HepG2 (cell line): ENCODE measurements at regions not wholly inside any gene's neighbourhood (a gene's known extent, or its start where the extent isn't known, plus 50 kb on each side); places are given as distances from the start of the nearest gene placed in this dataset.

ENCODE experiments used
- ATAC-seq: fragments of 200-7000 bp; cut with Tn5 transposase; 3 replicates; pipeline ENCODE4 v1.9.1; 2020; ENCODE audit warnings: mild to moderate bottlenecking, moderate library complexity
- BruUV-seq: library from RNA; stranded (reverse); fragments of 400-500 nt; replicated peaks from 2 replicates; lab custom pipeline; 2021; lab: Mats Ljungman, UMichigan
- CTCF ChIA-PET: fragments of 300-600 bp; formaldehyde crosslinking; extraction: SDS; loops from one replicate; lab custom pipeline; 2021; ENCODE audit warnings: low total read pairs, inconsistent platforms, low intra/inter-chr PET ratio; lab: Yijun Ruan, JAX
- POLR2A ChIA-PET: fragments of 350-600 bp; sonication (Branson Sonifier 250); formaldehyde crosslinking; loops from one replicate; lab custom pipeline; 2020; ENCODE audit warnings: antibody characterized with exemption, inconsistent platforms; lab: Yijun Ruan, JAX
- DNase-seq: peaks from one replicate; pipeline ENCODE4 v3.0.0-alpha.2; 2015; ENCODE audit warnings: low spot score
- FAIRE-seq: peaks from 3 replicates; lab custom pipeline; 2011; peaks lifted over from hg19 to GRCh38; lab: Jason Lieb, UNC
- H2AFZ ChIP-seq: one replicate; pipeline ENCODE4 v1.6.1; 2011; ENCODE audit warnings: low read length, inconsistent platforms
- H3K27ac ChIP-seq: fragments of 300-600 bp; 3 replicates; pipeline ENCODE4 v1.8.0; 2011; ENCODE audit warnings: mixed run types, mild to moderate bottlenecking, mixed read lengths, low read length, inconsistent platforms; ENCODE audit not compliant: insufficient read depth; ENCODE audit errors: extremely low read length
- H3K27me3 ChIP-seq, 2 experiments: fragments of 200-600 bp in 1 of 2; 2 replicates in 1 of 2; 3 replicates in 1 of 2; pipeline versions ENCODE4 v1.6.0 to v1.8.0; 2011; ENCODE audit warnings: low read length in 2 of 2, mild to moderate bottlenecking in 2 of 2, moderate library complexity in 2 of 2, inconsistent platforms in 1 of 2; ENCODE audit not compliant: insufficient read depth in 2 of 2, control insufficient read depth in 1 of 2
- H3K36me3 ChIP-seq, 2 experiments: fragments of 200-600 bp in 1 of 2; replicated peaks in 1 of 2; 2 replicates in 1 of 2; 3 replicates in 1 of 2; pipeline versions ENCODE4 v1.5.1 to v1.8.0; 2011; ENCODE audit warnings: low read length in 2 of 2, inconsistent platforms in 1 of 2; ENCODE audit not compliant: insufficient read depth in 2 of 2, control insufficient read depth in 1 of 2
- H3K4me1 ChIP-seq: 2 replicates; pipeline ENCODE4 v1.5.1; 2012; ENCODE audit warnings: low read length, inconsistent platforms; ENCODE audit not compliant: insufficient read depth
- H3K4me2 ChIP-seq: 2 replicates; pipeline ENCODE4 v1.6.0; 2011; ENCODE audit warnings: low read depth, low read length, inconsistent platforms
- H3K4me3 ChIP-seq, 3 experiments: fragments of 200-600 bp in 1 of 3; sonication (generic), shearing (Covaris generic) in 1 of 3; replicated peaks in 1 of 3; 2 replicates each; pipeline ENCODE4 v1.5.1; 2011 to 2016; ENCODE audit warnings: low read length in 3 of 3, inconsistent platforms in 2 of 3, low read depth in 2 of 3, mild to moderate bottlenecking in 2 of 3, control low read depth in 1 of 3, mixed read lengths in 1 of 3; ENCODE audit not compliant: insufficient read depth in 1 of 3
- H3K79me2 ChIP-seq: one replicate; pipeline ENCODE4 v1.6.1; 2011; ENCODE audit warnings: low read length, inconsistent platforms; ENCODE audit not compliant: insufficient read depth
- H3K9ac ChIP-seq: 2 replicates; pipeline ENCODE4 v1.6.0; 2011; ENCODE audit warnings: mild to moderate bottlenecking, low read depth, low read length, inconsistent platforms; ENCODE audit not compliant: insufficient read depth
- H3K9me3 ChIP-seq: 2 replicates; pipeline ENCODE4 v1.5.1; 2012; ENCODE audit warnings: mild to moderate bottlenecking, low read length
- H4K20me1 ChIP-seq: 2 replicates; pipeline ENCODE4 v1.6.0; 2011; ENCODE audit warnings: inconsistent platforms, mild to moderate bottlenecking, low read length, moderate library complexity; ENCODE audit not compliant: insufficient read depth
- ATRX ChIP-seq: sonication (generic); formaldehyde crosslinking; IDR thresholded peaks from 2 replicates; pipeline ENCODE4 v1.4.0; 2020; ENCODE audit warnings: missing genetic modification reagents, borderline replicate concordance
- BHLHE40 ChIP-seq: IDR thresholded peaks from 2 replicates; pipeline ENCODE4 v1.6.1; 2011; ENCODE audit warnings: low read length, improper control_type of control experiment
- ETV6 ChIP-seq: sonication (generic); formaldehyde crosslinking; conservative IDR thresholded peaks from 2 replicates; pipeline ENCODE4 v1.4.0; 2020; ENCODE audit warnings: missing genetic modification reagents
- FOXO1 ChIP-seq: sonication (generic); formaldehyde crosslinking; IDR thresholded peaks from 2 replicates; pipeline ENCODE4 v1.4.0; 2020; ENCODE audit warnings: missing genetic modification reagents
- KDM1A ChIP-seq: IDR thresholded peaks from 2 replicates; pipeline ENCODE4 v1.6.1; 2016; ENCODE audit warnings: missing compliant biosample characterization
- MEIS2 ChIP-seq: sonication (generic); formaldehyde crosslinking; IDR thresholded peaks from 2 replicates; pipeline ENCODE4 v1.9.0; 2021; ENCODE audit warnings: mild to moderate bottlenecking, missing genetic modification reagents
- TAF15 ChIP-seq: fragments of 200-400 bp; formaldehyde crosslinking; IDR thresholded peaks from one replicate; pipeline ENCODE4 v1.6.1; 2018; ENCODE audit warnings: mild to moderate bottlenecking, low read depth, low read length; ENCODE audit not compliant: poor library complexity, severe bottlenecking
- YY1 ChIP-seq: IDR thresholded peaks from 2 replicates; pipeline ENCODE4 v1.6.1; 2011; ENCODE audit warnings: low read length, low read depth, moderate library complexity, mild to moderate bottlenecking; ENCODE audit not compliant: insufficient read depth, insufficient replicate concordance
- ZFP62 ChIP-seq: sonication (generic); formaldehyde crosslinking; IDR thresholded peaks from 2 replicates; pipeline ENCODE4 v1.4.0; 2020; ENCODE audit warnings: missing genetic modification reagents
- ZNF563 ChIP-seq: sonication (generic); formaldehyde crosslinking; IDR thresholded peaks from 2 replicates; pipeline ENCODE4 v1.8.0; 2022; ENCODE audit warnings: mild to moderate bottlenecking, moderate library complexity, missing genetic modification reagents
- ZNF672 ChIP-seq: sonication (generic); formaldehyde crosslinking; IDR thresholded peaks from 2 replicates; pipeline ENCODE4 v1.8.1; 2022; ENCODE audit warnings: missing genetic modification reagents
- ZSCAN21 ChIP-seq: sonication (generic); formaldehyde crosslinking; IDR thresholded peaks from 2 replicates; pipeline ENCODE4 v1.8.0; 2022; ENCODE audit warnings: mild to moderate bottlenecking, missing genetic modification reagents, moderate library complexity, borderline replicate concordance
- WGBS: methylation state at CpG from one replicate; pipeline ENCODE4 v1.1.6; 2017; ENCODE audit warnings: low lambda C conversion rate; 5-methylcytosine and 5-hydroxymethylcytosine counted together
- in situ Hi-C: cut with HindIII; loops from 2 replicates; pipeline ENCODE4 v1.10.0; 2017; ENCODE audit warnings: low pct_unique_long_range_greater_than_20kb; ENCODE audit not compliant: extremely low pct_ligation_motif_present
- intact Hi-C: fragments of 100-400 bp; cut with micrococcal nuclease; formaldehyde crosslinking; loops from one replicate; pipeline ENCODE4 v1.10.0; 2022; ENCODE audit not compliant: unreplicated experiment
- TF ChIP-seq, protein P1 (sequence below): sonication (generic); formaldehyde crosslinking; IDR thresholded peaks from 2 replicates; pipeline ENCODE4 v1.8.1; 2023; ENCODE audit warnings: mild to moderate bottlenecking, missing genetic modification reagents, borderline replicate concordance
- TF ChIP-seq, protein P2 (sequence below): sonication (generic); formaldehyde crosslinking; IDR thresholded peaks from 2 replicates; pipeline ENCODE4 v1.4.0; 2020; ENCODE audit warnings: missing genetic modification reagents
- TF ChIP-seq, protein P3 (sequence below): sonication (generic); formaldehyde crosslinking; IDR thresholded peaks from 2 replicates; pipeline ENCODE4 v1.5.0; 2020; ENCODE audit warnings: mild to moderate bottlenecking, missing genetic modification reagents
- TF ChIP-seq, protein P4 (sequence below): sonication (generic); formaldehyde crosslinking; IDR thresholded peaks from 2 replicates; pipeline ENCODE4 v1.8.1; 2023; ENCODE audit warnings: missing genetic modification reagents, inconsistent platforms, borderline replicate concordance

DNA sequence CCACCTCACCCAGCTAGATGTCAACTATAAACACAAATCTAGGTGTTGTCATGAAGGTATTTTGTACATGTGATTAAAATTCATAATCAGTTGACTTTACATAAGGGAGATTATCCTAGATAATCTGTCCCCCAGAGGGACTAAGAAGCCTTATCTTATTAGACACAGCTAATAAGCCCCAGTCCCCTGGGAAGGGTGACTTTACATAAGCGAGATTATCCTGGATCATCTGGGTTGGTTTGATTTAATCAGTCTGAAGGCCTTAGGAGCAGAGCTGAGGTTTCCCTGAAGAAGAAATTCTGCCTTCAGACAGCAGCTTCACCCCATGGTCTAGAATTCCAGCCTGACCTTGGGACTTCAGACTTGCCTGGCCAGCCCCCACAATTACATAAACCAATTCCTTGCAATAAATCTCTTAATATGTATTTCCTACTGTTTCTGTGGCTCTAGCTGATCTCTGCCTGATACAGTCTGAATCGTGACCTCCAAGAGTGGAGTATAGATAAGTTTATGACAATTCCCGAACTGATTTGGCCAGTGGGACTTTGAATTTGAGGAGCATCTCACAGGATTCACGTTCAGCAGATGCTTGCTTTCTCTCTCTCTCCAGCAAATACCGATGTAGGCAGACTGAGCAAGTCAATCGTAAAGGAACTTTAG lies 66.5 kb downstream of the MRPL46 start:
- no peaks in the 10 kb centered on the region for H4K20me1 ChIP-seq
- ATAC-seq (no peak; the same call in 2 of the 3 replicates), DNase-seq (no peak), FAIRE-seq (no peak)
- in situ Hi-C loops, result no loop called here
- POLR2A ChIA-PET, result no interaction called here
- no TSS peak for BruUV-seq
- no peak overlapping the region for H3K4me2 ChIP-seq
- H3K4me1 ChIP-seq, result peaks cover 11% of the 10 kb centered on the region
- H3K9me3 ChIP-seq, result no peaks in the 10 kb centered on the region
- no peak overlapping the region for H3K27ac ChIP-seq
- H3K4me3 ChIP-seq, result no peak overlapping the region
- intact Hi-C loops, result no loop called here
- no peak for TF ChIP-seq ETV6
- TF ChIP-seq YY1, result no peak
- no peak for TF ChIP-seq ATRX (CRISPR knock-in tag)
- no peak for TF ChIP-seq KDM1A (CRISPR knock-in tag)
- TF ChIP-seq TAF15, result no peak
- TF ChIP-seq, protein P1, sequence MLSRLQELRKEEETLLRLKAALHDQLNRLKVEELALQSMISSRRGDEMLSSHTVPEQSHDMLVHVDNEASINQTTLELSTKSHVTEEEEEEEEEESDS (CRISPR knock-in tag), result no peak
- TF ChIP-seq BHLHE40, result no peak
- TF ChIP-seq ZFP62 (CRISPR knock-in tag), result no peak
- TF ChIP-seq, protein P2, sequence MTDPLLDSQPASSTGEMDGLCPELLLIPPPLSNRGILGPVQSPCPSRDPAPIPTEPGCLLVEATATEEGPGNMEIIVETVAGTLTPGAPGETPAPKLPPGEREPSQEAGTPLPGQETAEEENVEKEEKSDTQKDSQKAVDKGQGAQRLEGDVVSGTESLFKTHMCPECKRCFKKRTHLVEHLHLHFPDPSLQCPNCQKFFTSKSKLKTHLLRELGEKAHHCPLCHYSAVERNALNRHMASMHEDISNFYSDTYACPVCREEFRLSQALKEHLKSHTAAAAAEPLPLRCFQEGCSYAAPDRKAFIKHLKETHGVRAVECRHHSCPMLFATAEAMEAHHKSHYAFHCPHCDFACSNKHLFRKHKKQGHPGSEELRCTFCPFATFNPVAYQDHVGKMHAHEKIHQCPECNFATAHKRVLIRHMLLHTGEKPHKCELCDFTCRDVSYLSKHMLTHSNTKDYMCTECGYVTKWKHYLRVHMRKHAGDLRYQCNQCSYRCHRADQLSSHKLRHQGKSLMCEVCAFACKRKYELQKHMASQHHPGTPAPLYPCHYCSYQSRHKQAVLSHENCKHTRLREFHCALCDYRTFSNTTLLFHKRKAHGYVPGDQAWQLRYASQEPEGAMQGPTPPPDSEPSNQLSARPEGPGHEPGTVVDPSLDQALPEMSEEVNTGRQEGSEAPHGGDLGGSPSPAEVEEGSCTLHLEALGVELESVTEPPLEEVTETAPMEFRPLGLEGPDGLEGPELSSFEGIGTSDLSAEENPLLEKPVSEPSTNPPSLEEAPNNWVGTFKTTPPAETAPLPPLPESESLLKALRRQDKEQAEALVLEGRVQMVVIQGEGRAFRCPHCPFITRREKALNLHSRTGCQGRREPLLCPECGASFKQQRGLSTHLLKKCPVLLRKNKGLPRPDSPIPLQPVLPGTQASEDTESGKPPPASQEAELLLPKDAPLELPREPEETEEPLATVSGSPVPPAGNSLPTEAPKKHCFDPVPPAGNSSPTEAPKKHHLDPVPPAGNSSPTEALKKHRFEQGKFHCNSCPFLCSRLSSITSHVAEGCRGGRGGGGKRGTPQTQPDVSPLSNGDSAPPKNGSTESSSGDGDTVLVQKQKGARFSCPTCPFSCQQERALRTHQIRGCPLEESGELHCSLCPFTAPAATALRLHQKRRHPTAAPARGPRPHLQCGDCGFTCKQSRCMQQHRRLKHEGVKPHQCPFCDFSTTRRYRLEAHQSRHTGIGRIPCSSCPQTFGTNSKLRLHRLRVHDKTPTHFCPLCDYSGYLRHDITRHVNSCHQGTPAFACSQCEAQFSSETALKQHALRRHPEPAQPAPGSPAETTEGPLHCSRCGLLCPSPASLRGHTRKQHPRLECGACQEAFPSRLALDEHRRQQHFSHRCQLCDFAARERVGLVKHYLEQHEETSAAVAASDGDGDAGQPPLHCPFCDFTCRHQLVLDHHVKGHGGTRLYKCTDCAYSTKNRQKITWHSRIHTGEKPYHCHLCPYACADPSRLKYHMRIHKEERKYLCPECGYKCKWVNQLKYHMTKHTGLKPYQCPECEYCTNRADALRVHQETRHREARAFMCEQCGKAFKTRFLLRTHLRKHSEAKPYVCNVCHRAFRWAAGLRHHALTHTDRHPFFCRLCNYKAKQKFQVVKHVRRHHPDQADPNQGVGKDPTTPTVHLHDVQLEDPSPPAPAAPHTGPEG (CRISPR knock-in tag), result no peak
- TF ChIP-seq, protein P3, sequence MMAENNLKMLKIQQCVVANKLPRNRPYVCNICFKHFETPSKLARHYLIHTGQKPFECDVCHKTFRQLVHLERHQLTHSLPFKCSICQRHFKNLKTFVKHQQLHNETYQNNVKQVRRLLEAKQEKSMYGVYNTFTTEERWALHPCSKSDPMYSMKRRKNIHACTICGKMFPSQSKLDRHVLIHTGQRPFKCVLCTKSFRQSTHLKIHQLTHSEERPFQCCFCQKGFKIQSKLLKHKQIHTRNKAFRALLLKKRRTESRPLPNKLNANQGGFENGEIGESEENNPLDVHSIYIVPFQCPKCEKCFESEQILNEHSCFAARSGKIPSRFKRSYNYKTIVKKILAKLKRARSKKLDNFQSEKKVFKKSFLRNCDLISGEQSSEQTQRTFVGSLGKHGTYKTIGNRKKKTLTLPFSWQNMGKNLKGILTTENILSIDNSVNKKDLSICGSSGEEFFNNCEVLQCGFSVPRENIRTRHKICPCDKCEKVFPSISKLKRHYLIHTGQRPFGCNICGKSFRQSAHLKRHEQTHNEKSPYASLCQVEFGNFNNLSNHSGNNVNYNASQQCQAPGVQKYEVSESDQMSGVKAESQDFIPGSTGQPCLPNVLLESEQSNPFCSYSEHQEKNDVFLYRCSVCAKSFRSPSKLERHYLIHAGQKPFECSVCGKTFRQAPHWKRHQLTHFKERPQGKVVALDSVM (CRISPR knock-in tag), result no peak
- no peak for TF ChIP-seq MEIS2 (CRISPR knock-in tag)
- no peak for TF ChIP-seq FOXO1
- no peak for TF ChIP-seq ZNF563
- TF ChIP-seq, protein P4, sequence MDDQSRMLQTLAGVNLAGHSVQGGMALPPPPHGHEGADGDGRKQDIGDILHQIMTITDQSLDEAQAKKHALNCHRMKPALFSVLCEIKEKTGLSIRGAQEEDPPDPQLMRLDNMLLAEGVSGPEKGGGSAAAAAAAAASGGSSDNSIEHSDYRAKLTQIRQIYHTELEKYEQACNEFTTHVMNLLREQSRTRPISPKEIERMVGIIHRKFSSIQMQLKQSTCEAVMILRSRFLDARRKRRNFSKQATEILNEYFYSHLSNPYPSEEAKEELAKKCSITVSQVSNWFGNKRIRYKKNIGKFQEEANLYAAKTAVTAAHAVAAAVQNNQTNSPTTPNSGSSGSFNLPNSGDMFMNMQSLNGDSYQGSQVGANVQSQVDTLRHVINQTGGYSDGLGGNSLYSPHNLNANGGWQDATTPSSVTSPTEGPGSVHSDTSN (CRISPR knock-in tag), result no peak
- no peak for TF ChIP-seq ZSCAN21 (CRISPR knock-in tag)
- TF ChIP-seq ZNF672 (CRISPR knock-in tag), result no peak
- H3K36me3 ChIP-seq, result no peaks in the 10 kb centered on the region
- no peak overlapping the region for H3K9ac ChIP-seq
- H3K79me2 ChIP-seq, result no peaks in the 10 kb centered on the region
- 17% methylated on average over 6 of the region's 6 CpGs for WGBS
- H3K27me3 ChIP-seq, result peaks cover 0 to 14% of the 10 kb centered on the region in 2 experiments; a peak in 3 of 5 replicates
- CTCF ChIA-PET, result no interaction called here
- H2AFZ ChIP-seq, result no peak overlapping the region
